Type B pancreatic cell (in vitro differentiated cells): ENCODE measurements at regions not wholly inside any gene's neighbourhood (a gene's known extent, or its start where the extent isn't known, plus 50 kb on each side); places are given as distances from the start of the nearest gene placed in this dataset.

Experiments used
- DNase-seq: peaks from one replicate; pipeline ENCODE4 v3.0.0; 2021; ENCODE audit warnings: mixed read lengths; ENCODE audit not compliant: unreplicated experiment; ENCODE audit errors: extremely low spot score
- H3K27ac Mint-ChIP-seq: 2 replicates; pipeline ENCODE4 v1.8.0; 2021; ENCODE audit warnings: mild to moderate bottlenecking, mixed read lengths
- H3K27me3 Mint-ChIP-seq: 2 replicates; pipeline ENCODE4 v1.8.0; 2021; ENCODE audit warnings: mixed read lengths
- H3K36me3 Mint-ChIP-seq: 2 replicates; pipeline ENCODE4 v1.8.0; 2021; ENCODE audit warnings: mixed read lengths
- H3K4me1 Mint-ChIP-seq: one replicate; pipeline ENCODE4 v1.8.0; 2021; ENCODE audit warnings: mixed read lengths; ENCODE audit not compliant: unreplicated experiment
- H3K4me3 Mint-ChIP-seq: 2 replicates; pipeline ENCODE4 v1.8.0; 2021; ENCODE audit warnings: mild to moderate bottlenecking, mixed read lengths
- H3K9me3 Mint-ChIP-seq: 2 replicates; pipeline ENCODE4 v1.8.0; 2021; ENCODE audit warnings: mixed read lengths
- CTCF ChIP-seq: fragments of 200-600 bp; sonication (generic); conservative IDR thresholded peaks from 2 replicates; pipeline ENCODE4 v1.5.0; 2021; ENCODE audit warnings: antibody characterized with exemption, mild to moderate bottlenecking

GRCh38 chr5:112682621-112683061 is 55.0 kb upstream of the APC start:
- no peak for TF ChIP-seq CTCF

GRCh38 chr5:112684121-112684520 is 53.6 kb upstream of the APC start:
- no peak overlapping the region for H3K4me3 Mint-ChIP-seq
- DNase-seq = no peak
- TF ChIP-seq CTCF = no peak
- H3K4me1 Mint-ChIP-seq = peaks cover 18% of the 10 kb centered on the region
- H3K27me3 Mint-ChIP-seq = no peaks in the 10 kb centered on the region
- no peak overlapping the region for H3K27ac Mint-ChIP-seq
- H3K9me3 Mint-ChIP-seq = peaks cover 6% of the 10 kb centered on the region
- no peaks in the 10 kb centered on the region for H3K36me3 Mint-ChIP-seq

More at GRCh38 chr5:112682621-112683061, 55.0 kb upstream of the APC start:
- no peaks in the 10 kb centered on the region for H3K27me3 Mint-ChIP-seq
- no peak overlapping the region for H3K4me3 Mint-ChIP-seq
- DNase-seq = no peak
- no peak overlapping the region for H3K27ac Mint-ChIP-seq
- H3K9me3 Mint-ChIP-seq = peaks cover 6% of the 10 kb centered on the region
- H3K36me3 Mint-ChIP-seq = no peaks in the 10 kb centered on the region
- H3K4me1 Mint-ChIP-seq = peaks cover 9% of the 10 kb centered on the region

- H3K9me3 Mint-ChIP-seq = peaks cover 6% of the 10 kb centered on the region
- peaks cover 22% of the 10 kb centered on the region for H3K4me1 Mint-ChIP-seq
- no peak overlapping the region for H3K4me3 Mint-ChIP-seq
- no peaks in the 10 kb centered on the region for H3K27me3 Mint-ChIP-seq
- TF ChIP-seq CTCF = no peak
- no peaks in the 10 kb centered on the region for H3K36me3 Mint-ChIP-seq
- DNase-seq = no peak
- no peak overlapping the region for H3K27ac Mint-ChIP-seq
Measured at GRCh38 chr5:112684737-112685136, 52.9 kb upstream of the APC start.

GRCh38 chr5:112685386-112685785 is 52.3 kb upstream of the APC start:
- Mint-ChIP-seq H3K4me3 (no peak overlapping the region), H3K4me1 (peaks cover 27% of the 10 kb centered on the region), H3K36me3 (no peaks in the 10 kb centered on the region), H3K27me3 (no peaks in the 10 kb centered on the region), H3K9me3 (peaks cover 6% of the 10 kb centered on the region), H3K27ac (no peak overlapping the region)
- no peak for TF ChIP-seq CTCF
- no peak for DNase-seq

DNA sequence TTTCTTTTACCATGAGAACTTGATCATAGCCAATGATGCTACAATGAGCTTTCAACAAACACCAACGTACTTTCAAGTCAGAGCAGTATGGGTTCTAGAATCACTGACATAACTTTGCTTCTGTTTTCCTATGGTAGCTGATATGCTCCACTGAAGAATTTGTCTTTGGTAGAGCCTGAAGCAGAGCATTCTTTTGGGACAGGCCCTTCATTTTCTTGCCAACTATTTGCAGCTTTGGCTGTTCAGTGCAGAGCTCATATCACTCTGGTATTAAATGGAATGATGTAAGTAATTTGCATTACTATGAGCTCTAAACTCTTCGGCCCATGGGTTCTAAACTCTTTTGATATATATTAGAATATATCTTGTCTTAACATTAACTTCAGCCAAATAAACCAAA is 51.8 kb upstream of the APC start:
- no peak overlapping the region for H3K27ac Mint-ChIP-seq
- peaks cover 6% of the 10 kb centered on the region for H3K9me3 Mint-ChIP-seq
- H3K4me1 Mint-ChIP-seq = peaks cover 28% of the 10 kb centered on the region
- H3K4me3 Mint-ChIP-seq = no peak overlapping the region
- TF ChIP-seq CTCF = no peak
- no peaks in the 10 kb centered on the region for H3K27me3 Mint-ChIP-seq
- no peaks in the 10 kb centered on the region for H3K36me3 Mint-ChIP-seq
- DNase-seq = no peak

GRCh38 chr5:112686675-112687074 is 51.0 kb upstream of the APC start:
- TF ChIP-seq CTCF = no peak
- no peak for DNase-seq
- Mint-ChIP-seq H3K27ac (no peak overlapping the region), H3K4me3 (no peak overlapping the region), H3K36me3 (no peaks in the 10 kb centered on the region), H3K4me1 (peaks cover 28% of the 10 kb centered on the region), H3K27me3 (no peaks in the 10 kb centered on the region), H3K9me3 (peaks cover 6% of the 10 kb centered on the region)
